ENCODE measurements at regions not wholly inside any gene's neighbourhood (a gene's known extent, or its start where the extent isn't known, plus 50 kb on each side); places are given as distances from the start of the nearest gene placed in this dataset.

DNA sequence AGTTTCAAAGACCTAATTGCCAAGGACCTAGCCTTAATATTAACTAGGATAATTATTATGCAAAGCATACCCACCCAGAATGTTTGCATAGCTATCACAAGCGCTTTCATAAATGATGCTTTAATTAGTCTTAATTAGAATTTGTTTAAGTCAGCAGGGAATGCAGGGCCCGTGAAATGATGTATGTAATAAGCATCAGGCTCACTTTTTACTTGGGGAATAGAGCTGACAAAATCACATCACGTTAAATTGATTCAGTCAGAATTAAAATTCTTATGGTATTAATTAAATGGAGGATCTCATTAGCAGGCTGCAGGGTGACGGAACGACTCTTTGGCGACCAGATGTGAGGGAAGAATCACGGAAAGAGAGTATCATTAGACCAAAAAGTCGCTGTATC is 264.5 kb downstream of the GPD2 start:
- TF ChIP-seq, protein P1, sequence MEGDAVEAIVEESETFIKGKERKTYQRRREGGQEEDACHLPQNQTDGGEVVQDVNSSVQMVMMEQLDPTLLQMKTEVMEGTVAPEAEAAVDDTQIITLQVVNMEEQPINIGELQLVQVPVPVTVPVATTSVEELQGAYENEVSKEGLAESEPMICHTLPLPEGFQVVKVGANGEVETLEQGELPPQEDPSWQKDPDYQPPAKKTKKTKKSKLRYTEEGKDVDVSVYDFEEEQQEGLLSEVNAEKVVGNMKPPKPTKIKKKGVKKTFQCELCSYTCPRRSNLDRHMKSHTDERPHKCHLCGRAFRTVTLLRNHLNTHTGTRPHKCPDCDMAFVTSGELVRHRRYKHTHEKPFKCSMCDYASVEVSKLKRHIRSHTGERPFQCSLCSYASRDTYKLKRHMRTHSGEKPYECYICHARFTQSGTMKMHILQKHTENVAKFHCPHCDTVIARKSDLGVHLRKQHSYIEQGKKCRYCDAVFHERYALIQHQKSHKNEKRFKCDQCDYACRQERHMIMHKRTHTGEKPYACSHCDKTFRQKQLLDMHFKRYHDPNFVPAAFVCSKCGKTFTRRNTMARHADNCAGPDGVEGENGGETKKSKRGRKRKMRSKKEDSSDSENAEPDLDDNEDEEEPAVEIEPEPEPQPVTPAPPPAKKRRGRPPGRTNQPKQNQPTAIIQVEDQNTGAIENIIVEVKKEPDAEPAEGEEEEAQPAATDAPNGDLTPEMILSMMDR (IDR thresholded peaks at IDR 0.05; ENCODE audit: low read length) = no peak
- TF ChIP-seq EZH2 (IDR thresholded peaks at IDR 0.05; ENCODE audit: borderline replicate concordance, low read length) = no peak

All from OCI-LY1 (cell line).